ENCODE measurements at regions not wholly inside any gene's neighbourhood (a gene's known extent, or its start where the extent isn't known, plus 50 kb on each side); places are given as distances from the start of the nearest gene placed in this dataset.

DNA sequence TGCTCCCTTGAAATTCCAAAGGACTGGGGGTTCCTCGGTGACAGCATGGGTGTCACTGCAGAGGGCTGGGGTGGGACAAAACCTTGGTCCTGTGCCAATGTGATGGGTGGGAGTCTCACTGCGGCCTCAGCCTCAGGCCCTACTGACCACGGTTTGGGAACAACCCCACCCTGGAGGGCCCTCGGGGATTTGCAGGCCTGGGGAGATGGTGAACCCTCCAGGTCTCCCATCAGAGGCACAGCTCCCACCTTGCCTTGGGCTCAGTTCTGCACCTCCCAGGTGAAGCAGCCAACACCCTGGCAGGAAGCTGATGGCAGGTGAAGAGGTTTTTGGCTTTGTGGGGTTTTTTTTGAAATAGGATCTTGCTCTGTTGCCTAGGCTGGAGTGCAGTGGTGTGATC lies 286.8 kb downstream of the PBX3 start:
- TF ChIP-seq, protein P1, sequence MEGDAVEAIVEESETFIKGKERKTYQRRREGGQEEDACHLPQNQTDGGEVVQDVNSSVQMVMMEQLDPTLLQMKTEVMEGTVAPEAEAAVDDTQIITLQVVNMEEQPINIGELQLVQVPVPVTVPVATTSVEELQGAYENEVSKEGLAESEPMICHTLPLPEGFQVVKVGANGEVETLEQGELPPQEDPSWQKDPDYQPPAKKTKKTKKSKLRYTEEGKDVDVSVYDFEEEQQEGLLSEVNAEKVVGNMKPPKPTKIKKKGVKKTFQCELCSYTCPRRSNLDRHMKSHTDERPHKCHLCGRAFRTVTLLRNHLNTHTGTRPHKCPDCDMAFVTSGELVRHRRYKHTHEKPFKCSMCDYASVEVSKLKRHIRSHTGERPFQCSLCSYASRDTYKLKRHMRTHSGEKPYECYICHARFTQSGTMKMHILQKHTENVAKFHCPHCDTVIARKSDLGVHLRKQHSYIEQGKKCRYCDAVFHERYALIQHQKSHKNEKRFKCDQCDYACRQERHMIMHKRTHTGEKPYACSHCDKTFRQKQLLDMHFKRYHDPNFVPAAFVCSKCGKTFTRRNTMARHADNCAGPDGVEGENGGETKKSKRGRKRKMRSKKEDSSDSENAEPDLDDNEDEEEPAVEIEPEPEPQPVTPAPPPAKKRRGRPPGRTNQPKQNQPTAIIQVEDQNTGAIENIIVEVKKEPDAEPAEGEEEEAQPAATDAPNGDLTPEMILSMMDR (IDR thresholded peaks at IDR 0.05), result no peak
- TF ChIP-seq POLR2AphosphoS5 (IDR thresholded peaks at IDR 0.05), result no peak
